SW 1271 (cell line): ENCODE measurements at regions not wholly inside any gene's neighbourhood (a gene's known extent, or its start where the extent isn't known, plus 50 kb on each side); places are given as distances from the start of the nearest gene placed in this dataset.
"Not testable (repeated sequence)": the region's sequence is repeated elsewhere in the genome, so short reads cannot be mapped to it uniquely, and the experiment has no call there.

ENCODE experiments used
- DNase-seq, 2 experiments: peaks; one replicate each; lab custom pipeline; 2025; lab: John Stamatoyannopoulos, UW

- DNase-seq: no peak
Observed at GRCh38 chr2:125224830-125225229, 1199.7 kb downstream of the CNTNAP5 start.

GRCh38 chr2:125227843-125228392 is 1202.8 kb downstream of the CNTNAP5 start:
- DNase-seq: no peak

- no peak for DNase-seq
Observed at GRCh38 chr2:125240870-125241269, 1215.8 kb downstream of the CNTNAP5 start.

- no peak for DNase-seq
Observed at GRCh38 chr2:125243074-125243473, 1218.0 kb downstream of the CNTNAP5 start.

GRCh38 chr2:125254010-125254409 is 1228.9 kb downstream of the CNTNAP5 start:
- DNase-seq: no peak

- DNase-seq: no peak
Observed at GRCh38 chr2:125259451-125259850, 1234.4 kb downstream of the CNTNAP5 start.

- DNase-seq: not testable (repeated sequence)
Observed at GRCh38 chr2:125260366-125260930, 1235.4 kb downstream of the CNTNAP5 start.

- DNase-seq: no peak
Observed at GRCh38 chr2:125264453-125264852, 1239.4 kb downstream of the CNTNAP5 start.

GRCh38 chr2:125267683-125268082 is 1242.6 kb downstream of the CNTNAP5 start:
- DNase-seq: no peak

GRCh38 chr2:125272651-125273050 is 1247.6 kb downstream of the CNTNAP5 start:
- no peak for DNase-seq

GRCh38 chr2:125274718-125275117 is 1249.6 kb downstream of the CNTNAP5 start:
- no peak for DNase-seq

- no peak for DNase-seq
Observed at GRCh38 chr2:125280265-125280664, 1255.2 kb downstream of the CNTNAP5 start.

GRCh38 chr2:125281242-125281641 is 1256.2 kb downstream of the CNTNAP5 start:
- DNase-seq: no peak

- DNase-seq: no peak
Observed at GRCh38 chr2:125296742-125297141, 1271.7 kb downstream of the CNTNAP5 start.

GRCh38 chr2:125310657-125311364 is 1285.7 kb downstream of the CNTNAP5 start:
- DNase-seq: no peak

GRCh38 chr2:125312342-125312741 is 1287.3 kb downstream of the CNTNAP5 start:
- DNase-seq: no peak

- DNase-seq: no peak
Observed at GRCh38 chr2:125313806-125314205, 1288.7 kb downstream of the CNTNAP5 start.

- DNase-seq: no peak
Observed at GRCh38 chr2:125318740-125319139, 1293.7 kb downstream of the CNTNAP5 start.

GRCh38 chr2:125324273-125324672 is 1299.2 kb downstream of the CNTNAP5 start:
- no peak for DNase-seq

- DNase-seq: no peak
Observed at GRCh38 chr2:125330133-125330532, 1305.0 kb downstream of the CNTNAP5 start.

- DNase-seq: no peak
Observed at GRCh38 chr2:125341353-125341752, 1314.6 kb upstream of the GYPC start.

- DNase-seq: not testable (repeated sequence)
Observed at GRCh38 chr2:125353542-125353941, 1302.4 kb upstream of the GYPC start.

GRCh38 chr2:125364192-125364983 is 1291.6 kb upstream of the GYPC start:
- no peak for DNase-seq
